ENCODE measurements at regions not wholly inside any gene's neighbourhood (a gene's known extent, or its start where the extent isn't known, plus 50 kb on each side); places are given as distances from the start of the nearest gene placed in this dataset.

GRCh38 chr4:155529272-155529671 lies 137.4 kb upstream of the GUCY1A1 start:
- H3K4me3 ChIP-seq (ENCODE audit: low read depth in 1 of 2, low read length in 1 of 2), result no peak overlapping the region
- TF ChIP-seq, protein P1, sequence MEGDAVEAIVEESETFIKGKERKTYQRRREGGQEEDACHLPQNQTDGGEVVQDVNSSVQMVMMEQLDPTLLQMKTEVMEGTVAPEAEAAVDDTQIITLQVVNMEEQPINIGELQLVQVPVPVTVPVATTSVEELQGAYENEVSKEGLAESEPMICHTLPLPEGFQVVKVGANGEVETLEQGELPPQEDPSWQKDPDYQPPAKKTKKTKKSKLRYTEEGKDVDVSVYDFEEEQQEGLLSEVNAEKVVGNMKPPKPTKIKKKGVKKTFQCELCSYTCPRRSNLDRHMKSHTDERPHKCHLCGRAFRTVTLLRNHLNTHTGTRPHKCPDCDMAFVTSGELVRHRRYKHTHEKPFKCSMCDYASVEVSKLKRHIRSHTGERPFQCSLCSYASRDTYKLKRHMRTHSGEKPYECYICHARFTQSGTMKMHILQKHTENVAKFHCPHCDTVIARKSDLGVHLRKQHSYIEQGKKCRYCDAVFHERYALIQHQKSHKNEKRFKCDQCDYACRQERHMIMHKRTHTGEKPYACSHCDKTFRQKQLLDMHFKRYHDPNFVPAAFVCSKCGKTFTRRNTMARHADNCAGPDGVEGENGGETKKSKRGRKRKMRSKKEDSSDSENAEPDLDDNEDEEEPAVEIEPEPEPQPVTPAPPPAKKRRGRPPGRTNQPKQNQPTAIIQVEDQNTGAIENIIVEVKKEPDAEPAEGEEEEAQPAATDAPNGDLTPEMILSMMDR (IDR thresholded peaks at IDR 0.05), result no peak
- H3K9me3 ChIP-seq, result no peaks in the 10 kb centered on the region
- no peaks in the 10 kb centered on the region for H3K36me3 ChIP-seq
- no peaks in the 10 kb centered on the region for H3K4me1 ChIP-seq (ENCODE audit: control insufficient read depth in 1 of 2, insufficient read depth in 1 of 2, low read depth in 1 of 2, low read length in 1 of 2)
- no peaks in the 10 kb centered on the region for H3K27me3 ChIP-seq
- no peak overlapping the region for H3K27ac ChIP-seq

DNA sequence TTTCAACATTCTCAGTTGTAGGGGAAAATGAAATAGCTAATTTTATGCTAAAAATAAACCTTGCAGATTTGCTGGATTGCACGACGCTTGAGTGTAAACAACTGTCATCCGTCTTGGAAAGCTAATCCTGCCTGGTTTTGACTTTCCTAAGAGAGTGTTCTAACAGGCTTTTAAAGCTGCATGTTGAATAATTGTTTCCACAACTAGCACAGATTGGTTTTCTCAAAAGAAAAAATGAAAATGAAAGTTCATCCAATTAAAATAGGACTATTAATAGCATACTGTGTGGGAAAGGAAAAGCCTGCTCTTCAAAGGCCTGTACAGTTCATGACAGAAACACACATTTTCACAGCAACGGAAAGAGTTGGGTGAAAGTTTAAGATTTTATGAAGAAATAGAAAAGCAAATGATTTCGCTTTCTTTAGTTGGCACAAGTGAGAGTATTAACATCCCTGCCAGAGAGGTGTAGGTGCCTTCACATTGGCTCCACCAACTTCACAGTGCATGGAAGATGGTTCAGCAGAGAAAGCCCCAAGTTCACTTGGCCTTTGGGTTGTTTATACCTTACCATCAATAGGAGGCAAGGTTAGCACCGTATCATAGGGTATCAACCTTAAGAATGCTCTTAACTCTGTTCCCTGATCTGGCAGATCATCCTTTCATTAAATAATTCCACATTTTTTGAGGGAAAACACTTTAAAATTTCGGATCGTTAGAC lies 140.0 kb upstream of the GUCY1A1 start:
- Histone ChIP-seq H3K27ac (no peak overlapping the region), H3K36me3 (no peaks in the 10 kb centered on the region), H3K9me3 (no peaks in the 10 kb centered on the region), H3K27me3 (no peaks in the 10 kb centered on the region), H3K4me3 (ENCODE audit: low read depth in 1 of 2, low read length in 1 of 2) (no peak overlapping the region), H3K4me1 (ENCODE audit: control insufficient read depth in 1 of 2, insufficient read depth in 1 of 2, low read depth in 1 of 2, low read length in 1 of 2) (no peaks in the 10 kb centered on the region)
- TF ChIP-seq, protein P1 (IDR thresholded peaks at IDR 0.05), result no peak

GRCh38 chr4:155524926-155525455 lies 141.7 kb upstream of the GUCY1A1 start:
- no peaks in the 10 kb centered on the region for H3K4me1 ChIP-seq (ENCODE audit: control insufficient read depth in 1 of 2, insufficient read depth in 1 of 2, low read depth in 1 of 2, low read length in 1 of 2)
- no peaks in the 10 kb centered on the region for H3K9me3 ChIP-seq
- TF ChIP-seq, protein P1 (IDR thresholded peaks at IDR 0.05), result no peak
- no peaks in the 10 kb centered on the region for H3K27me3 ChIP-seq
- no peak overlapping the region for H3K4me3 ChIP-seq (ENCODE audit: low read depth in 1 of 2, low read length in 1 of 2)
- H3K27ac ChIP-seq, result no peak overlapping the region
- H3K36me3 ChIP-seq, result no peaks in the 10 kb centered on the region

DNA sequence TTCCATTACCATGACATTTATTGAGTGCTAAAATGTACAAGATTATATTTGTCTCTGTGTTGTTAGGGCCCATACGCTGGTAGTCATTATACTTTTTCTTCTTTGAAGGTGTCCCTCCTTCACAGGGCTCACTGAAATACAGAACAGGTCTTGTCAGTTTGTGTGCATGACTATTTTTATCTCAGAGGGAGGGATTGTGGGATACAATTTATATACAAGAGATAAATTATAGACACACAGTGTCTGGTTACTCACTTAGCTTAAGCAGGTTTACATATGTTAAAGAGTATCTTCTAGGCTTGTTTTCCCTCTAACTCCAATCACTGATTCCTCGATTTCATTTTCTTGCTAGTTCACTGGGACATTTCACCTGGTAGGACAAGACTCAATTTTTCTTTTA lies 143.3 kb upstream of the GUCY1A1 start:
- Histone ChIP-seq H3K27me3 (no peaks in the 10 kb centered on the region), H3K4me3 (ENCODE audit: low read depth in 1 of 2, low read length in 1 of 2) (no peak overlapping the region), H3K4me1 (ENCODE audit: control insufficient read depth in 1 of 2, insufficient read depth in 1 of 2, low read depth in 1 of 2, low read length in 1 of 2) (no peaks in the 10 kb centered on the region), H3K27ac (no peak overlapping the region), H3K36me3 (no peaks in the 10 kb centered on the region), H3K9me3 (no peaks in the 10 kb centered on the region)
- TF ChIP-seq, protein P1 (IDR thresholded peaks at IDR 0.05), result no peak

DNA sequence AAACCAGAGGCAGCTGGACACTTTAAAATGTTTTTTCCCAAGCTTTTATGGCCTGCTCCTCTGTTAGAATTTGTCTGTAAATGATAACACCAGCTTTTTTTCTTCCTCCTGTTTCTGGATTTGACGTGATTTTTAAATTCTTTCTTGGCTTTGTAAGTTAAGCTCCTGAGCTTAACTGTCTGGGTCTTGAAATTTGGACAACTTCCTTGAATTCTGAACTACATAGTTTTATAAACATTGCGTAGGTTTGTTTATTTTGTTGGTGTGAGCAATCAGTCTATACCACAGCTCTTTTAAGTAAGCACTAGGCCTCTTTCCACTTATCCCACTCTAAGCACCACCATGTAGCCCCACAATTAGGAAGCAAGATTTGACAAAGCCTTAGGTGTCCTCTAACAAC lies 144.4 kb upstream of the GUCY1A1 start:
- H3K27ac ChIP-seq, result no peak overlapping the region
- H3K27me3 ChIP-seq, result no peaks in the 10 kb centered on the region
- no peak overlapping the region for H3K4me3 ChIP-seq (ENCODE audit: low read depth in 1 of 2, low read length in 1 of 2)
- H3K36me3 ChIP-seq, result no peaks in the 10 kb centered on the region
- no peaks in the 10 kb centered on the region for H3K9me3 ChIP-seq
- TF ChIP-seq, protein P1 (IDR thresholded peaks at IDR 0.05), result no peak
- no peaks in the 10 kb centered on the region for H3K4me1 ChIP-seq (ENCODE audit: control insufficient read depth in 1 of 2, insufficient read depth in 1 of 2, low read depth in 1 of 2, low read length in 1 of 2)
